Parathyroid adenoma (tissue), 2 donors: ENCODE measurements at regions not wholly inside any gene's neighbourhood (a gene's known extent, or its start where the extent isn't known, plus 50 kb on each side); places are given as distances from the start of the nearest gene placed in this dataset.

Source experiments
- H2AFZ ChIP-seq: fragments of 300-600 bp; sonication (generic); one replicate; pipeline ENCODE4 v1.7.0; 2017; ENCODE audit warnings: antibody characterized with exemption, mild to moderate bottlenecking
- H3K27ac ChIP-seq: fragments of 300-600 bp; sonication (generic); one replicate; pipeline ENCODE4 v1.7.0; 2017
- H3K27me3 ChIP-seq: fragments of 300-600 bp; sonication (generic); one replicate; pipeline ENCODE4 v1.7.0; 2017; ENCODE audit warnings: low read length; ENCODE audit not compliant: control insufficient read depth, insufficient read depth
- H3K36me3 ChIP-seq: fragments of 300-600 bp; sonication (generic); one replicate; pipeline ENCODE4 v1.7.0; 2017; ENCODE audit warnings: low read length; ENCODE audit not compliant: control insufficient read depth, insufficient read depth
- H3K4me1 ChIP-seq: fragments of 300-600 bp; sonication (generic); one replicate; pipeline ENCODE4 v1.7.0; 2017; ENCODE audit warnings: control low read depth
- H3K4me2 ChIP-seq: fragments of 300-600 bp; sonication (generic); one replicate; pipeline ENCODE4 v1.7.0; 2017; ENCODE audit warnings: low read length
- H3K4me3 ChIP-seq: fragments of 300-600 bp; sonication (generic); one replicate; pipeline ENCODE4 v1.7.0; 2017; ENCODE audit warnings: low read depth, low read length
- H3K79me2 ChIP-seq: fragments of 300-600 bp; sonication (generic); one replicate; pipeline ENCODE4 v1.7.0; 2017; ENCODE audit warnings: control low read depth
- H3K9ac ChIP-seq: fragments of 300-600 bp; sonication (generic); one replicate; pipeline ENCODE4 v1.7.0; 2017; ENCODE audit warnings: mild to moderate bottlenecking
- H3K9me3 ChIP-seq: fragments of 300-600 bp; sonication (generic); one replicate; pipeline ENCODE4 v1.7.0; 2017; ENCODE audit warnings: low read length; ENCODE audit not compliant: control insufficient read depth
- CTCF ChIP-seq: fragments of 300-600 bp; sonication (generic); IDR thresholded peaks from one replicate; pipeline ENCODE4 v1.7.0; 2017; ENCODE audit warnings: antibody characterized with exemption, mild to moderate bottlenecking
- donor health status: primary hyperparathyroidism.

- Histone ChIP-seq H3K9me3 (no peaks in the 10 kb centered on the region), H3K4me1 (no peaks in the 10 kb centered on the region), H3K4me3 (no peak overlapping the region), H3K9ac (no peak overlapping the region), H3K27ac (no peak overlapping the region), H2AFZ (no peak overlapping the region), H3K4me2 (no peak overlapping the region), H3K36me3 (no peaks in the 10 kb centered on the region), H3K79me2 (no peaks in the 10 kb centered on the region), H3K27me3 (no peaks in the 10 kb centered on the region)
- no peak for TF ChIP-seq CTCF
Measured at GRCh38 chr14:106802413-106803364, 1276.3 kb downstream of the TMEM121 start.

DNA sequence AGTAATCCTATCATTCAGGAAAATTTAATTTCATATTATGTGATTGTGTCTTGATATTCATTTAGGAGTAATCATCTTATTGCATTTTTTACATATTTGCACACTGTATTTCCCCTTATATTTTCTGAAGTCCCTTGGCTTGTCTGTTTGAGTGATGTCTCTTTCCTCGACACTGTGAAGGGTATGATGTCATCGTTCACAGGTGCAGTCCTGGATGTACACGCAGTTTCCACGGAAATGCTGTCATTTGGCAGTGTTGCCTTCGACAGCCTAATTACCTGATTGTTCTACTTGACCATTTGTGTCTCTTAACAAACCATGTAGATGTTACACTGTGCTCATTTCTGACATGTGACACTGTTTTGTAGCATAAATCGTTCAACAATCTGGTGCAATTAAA, 1277.0 kb downstream of the TMEM121 start:
- TF ChIP-seq CTCF: no peak
- no peak overlapping the region for H3K4me3 ChIP-seq
- no peak overlapping the region for H3K9ac ChIP-seq
- no peaks in the 10 kb centered on the region for H3K27me3 ChIP-seq
- no peaks in the 10 kb centered on the region for H3K9me3 ChIP-seq
- H3K36me3 ChIP-seq: no peaks in the 10 kb centered on the region
- no peak overlapping the region for H3K27ac ChIP-seq
- H3K4me1 ChIP-seq: no peaks in the 10 kb centered on the region
- H3K79me2 ChIP-seq: no peaks in the 10 kb centered on the region
- H3K4me2 ChIP-seq: no peak overlapping the region
- H2AFZ ChIP-seq: no peak overlapping the region

DNA sequence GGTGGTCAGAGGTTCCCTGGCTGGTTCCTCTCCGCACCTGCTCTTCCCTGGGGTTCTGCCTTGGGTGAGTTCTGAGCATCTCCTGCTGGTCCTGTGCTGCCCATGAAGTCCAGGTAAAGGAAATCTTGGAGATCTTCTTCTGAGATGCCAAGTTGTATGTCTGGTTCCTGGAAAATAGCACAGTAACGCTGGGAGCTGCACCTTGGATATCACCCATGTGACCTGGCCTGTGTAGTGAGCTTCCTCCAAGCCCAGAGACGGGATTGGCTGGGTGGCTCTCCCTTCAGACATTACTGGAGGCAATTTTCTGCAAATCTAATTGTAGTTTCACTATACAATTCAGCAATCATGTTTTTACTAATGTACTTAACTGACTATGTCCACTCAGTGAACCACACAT, 1281.1 kb downstream of the TMEM121 start:
- H3K4me3 ChIP-seq: no peak overlapping the region
- H3K27me3 ChIP-seq: no peaks in the 10 kb centered on the region
- no peak overlapping the region for H3K9ac ChIP-seq
- H2AFZ ChIP-seq: no peak overlapping the region
- no peak for TF ChIP-seq CTCF
- no peaks in the 10 kb centered on the region for H3K4me1 ChIP-seq
- no peak overlapping the region for H3K4me2 ChIP-seq
- H3K79me2 ChIP-seq: no peaks in the 10 kb centered on the region
- no peak overlapping the region for H3K27ac ChIP-seq
- no peaks in the 10 kb centered on the region for H3K9me3 ChIP-seq
- no peaks in the 10 kb centered on the region for H3K36me3 ChIP-seq

DNA sequence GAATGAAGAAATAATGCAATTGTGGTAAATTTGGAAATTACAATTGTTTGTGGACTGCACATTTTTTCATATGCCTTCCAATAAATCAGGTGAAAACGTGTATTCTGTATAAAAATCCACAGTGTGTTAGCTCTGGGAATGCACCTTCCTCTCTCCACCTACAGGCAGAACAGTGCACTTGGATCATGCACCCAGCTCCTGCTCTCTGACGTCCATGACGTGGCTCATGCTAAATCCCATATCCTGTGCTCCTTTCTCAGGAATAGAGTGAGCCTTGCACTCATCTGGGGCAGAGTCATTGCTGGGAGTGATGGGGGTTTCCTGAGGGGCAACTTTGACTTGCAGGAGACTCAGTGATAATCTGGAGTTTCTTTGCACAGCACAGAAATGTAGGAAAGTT, 1282.1 kb downstream of the TMEM121 start:
- H3K4me2 ChIP-seq: no peak overlapping the region
- no peaks in the 10 kb centered on the region for H3K36me3 ChIP-seq
- no peak for TF ChIP-seq CTCF
- H3K27ac ChIP-seq: no peak overlapping the region
- H3K79me2 ChIP-seq: no peaks in the 10 kb centered on the region
- H3K4me3 ChIP-seq: no peak overlapping the region
- no peaks in the 10 kb centered on the region for H3K9me3 ChIP-seq
- no peak overlapping the region for H2AFZ ChIP-seq
- H3K27me3 ChIP-seq: no peaks in the 10 kb centered on the region
- H3K9ac ChIP-seq: no peak overlapping the region
- no peaks in the 10 kb centered on the region for H3K4me1 ChIP-seq

- no peaks in the 10 kb centered on the region for H3K36me3 ChIP-seq
- H3K4me2 ChIP-seq: no peak overlapping the region
- no peak for TF ChIP-seq CTCF
- no peaks in the 10 kb centered on the region for H3K9me3 ChIP-seq
- no peak overlapping the region for H2AFZ ChIP-seq
- no peak overlapping the region for H3K27ac ChIP-seq
- H3K79me2 ChIP-seq: no peaks in the 10 kb centered on the region
- H3K27me3 ChIP-seq: no peaks in the 10 kb centered on the region
- no peaks in the 10 kb centered on the region for H3K4me1 ChIP-seq
- no peak overlapping the region for H3K9ac ChIP-seq
- H3K4me3 ChIP-seq: no peak overlapping the region
Measured at GRCh38 chr14:106808907-106809306, 1282.5 kb downstream of the TMEM121 start.
